ENCODE measurements at regions not wholly inside any gene's neighbourhood (a gene's known extent, or its start where the extent isn't known, plus 50 kb on each side); places are given as distances from the start of the nearest gene placed in this dataset.

GRCh38 chr1:181392613-181393220 is 90.6 kb upstream of the CACNA1E start:
- intact Hi-C loops (cut with micrococcal nuclease) (no loop called here), dilution Hi-C loops (cut with HindIII; ENCODE audit: low sequenced_read_pairs, unreplicated experiment) (no loop called here), in situ Hi-C loops (cut with MboI; ENCODE audit: low sequenced_read_pairs) (no loop called here)
- H3K4me2 ChIP-seq (ENCODE audit: low read depth, low read length) = no peak overlapping the region
- no TSS peak for BruUV-seq (replicated peaks)
- no peak overlapping the region for H2BK5ac ChIP-seq (ENCODE audit: low read depth, low read length, poor library complexity, severe bottlenecking)
- H4K91ac ChIP-seq (ENCODE audit: insufficient read depth, low read depth, low read length) = no peak overlapping the region
- no peaks in the 10 kb centered on the region for H3K4me1 ChIP-seq (ENCODE audit: control insufficient read depth, insufficient read depth, low read length)
- DNase-seq (no peak), ATAC-seq (ENCODE audit: low read depth) (no peak)
- no peak overlapping the region for H3K4me3 ChIP-seq (ENCODE audit: insufficient read depth, low read depth, low read length)
- no peak overlapping the region for H2AFZ ChIP-seq (replicated peaks; ENCODE audit: low read length, poor library complexity)
- no peak overlapping the region for H4K8ac ChIP-seq (ENCODE audit: low read depth in 2 of 2, low read length in 2 of 2)
- ChIA-PET POLR2A (ENCODE audit: unreplicated experiment) (no interaction called here), CTCF (no interaction called here)
- H2BK120ac ChIP-seq (ENCODE audit: low read depth, low read length) = no peak overlapping the region
- no peak overlapping the region for H3K56ac ChIP-seq (ENCODE audit: extremely low read depth, insufficient read depth, low read length)
- no peaks in the 10 kb centered on the region for H3K27me3 ChIP-seq (ENCODE audit: control insufficient read depth, insufficient read depth, low read length)
- no peak overlapping the region for H3K9ac ChIP-seq (ENCODE audit: low read depth, low read length)
- no CpG with 5 or more reads among the region's 1 CpG for WGBS, 2 experiments (ENCODE audit: extremely low coverage in 2 of 2, insufficient read length in 1 of 2)
- no peak overlapping the region for H4K5ac ChIP-seq (ENCODE audit: low read depth, low read length)
- no peak overlapping the region for H2BK15ac ChIP-seq (ENCODE audit: low read depth, low read length)
- TF ChIP-seq SMC3 (IDR thresholded peaks at IDR 0.05; ENCODE audit: low read depth, low read length) (no peak), FOS (IDR thresholded peaks at IDR 0.05; ENCODE audit: low read depth, low read length) (no peak), RCOR1 (IDR thresholded peaks at IDR 0.05; ENCODE audit: insufficient replicate concordance, low read length) (no peak), BHLHE40 (IDR thresholded peaks at IDR 0.05; ENCODE audit: low read depth, low read length) (no peak), RFX5 (IDR thresholded peaks at IDR 0.05; ENCODE audit: low read depth, low read length) (no peak), USF2 (IDR thresholded peaks at IDR 0.05; ENCODE audit: low read depth, low read length) (no peak), MAZ (IDR thresholded peaks at IDR 0.05; ENCODE audit: borderline replicate concordance, low read depth, low read length) (no peak), MAFK (IDR thresholded peaks at IDR 0.05; ENCODE audit: low read depth, low read length) (no peak), RAD21 (IDR thresholded peaks at IDR 0.05; ENCODE audit: low read length) (no peak), POLR2A (IDR thresholded peaks at IDR 0.05; ENCODE audit: low read depth, low read length) (no peak), MXI1 (IDR thresholded peaks at IDR 0.05; ENCODE audit: borderline replicate concordance, low read depth, low read length) (no peak), NFE2L2 (IDR thresholded peaks at IDR 0.05; ENCODE audit: low read depth, low read length) (no peak), CHD1 (IDR thresholded peaks at IDR 0.05; ENCODE audit: low read depth, low read length) (no peak), ELK1 (IDR thresholded peaks at IDR 0.05; ENCODE audit: borderline replicate concordance, low read depth, low read length) (no peak)
- TF ChIP-seq, protein P1, sequence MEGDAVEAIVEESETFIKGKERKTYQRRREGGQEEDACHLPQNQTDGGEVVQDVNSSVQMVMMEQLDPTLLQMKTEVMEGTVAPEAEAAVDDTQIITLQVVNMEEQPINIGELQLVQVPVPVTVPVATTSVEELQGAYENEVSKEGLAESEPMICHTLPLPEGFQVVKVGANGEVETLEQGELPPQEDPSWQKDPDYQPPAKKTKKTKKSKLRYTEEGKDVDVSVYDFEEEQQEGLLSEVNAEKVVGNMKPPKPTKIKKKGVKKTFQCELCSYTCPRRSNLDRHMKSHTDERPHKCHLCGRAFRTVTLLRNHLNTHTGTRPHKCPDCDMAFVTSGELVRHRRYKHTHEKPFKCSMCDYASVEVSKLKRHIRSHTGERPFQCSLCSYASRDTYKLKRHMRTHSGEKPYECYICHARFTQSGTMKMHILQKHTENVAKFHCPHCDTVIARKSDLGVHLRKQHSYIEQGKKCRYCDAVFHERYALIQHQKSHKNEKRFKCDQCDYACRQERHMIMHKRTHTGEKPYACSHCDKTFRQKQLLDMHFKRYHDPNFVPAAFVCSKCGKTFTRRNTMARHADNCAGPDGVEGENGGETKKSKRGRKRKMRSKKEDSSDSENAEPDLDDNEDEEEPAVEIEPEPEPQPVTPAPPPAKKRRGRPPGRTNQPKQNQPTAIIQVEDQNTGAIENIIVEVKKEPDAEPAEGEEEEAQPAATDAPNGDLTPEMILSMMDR (conservative IDR thresholded peaks at IDR 0.05; ENCODE audit: low read depth, low read length) = no peak
- no peak overlapping the region for H3K14ac ChIP-seq (replicated peaks; ENCODE audit: low read depth, low read length)
- no peak overlapping the region for H2BK20ac ChIP-seq (ENCODE audit: low read depth, low read length)
- no peak overlapping the region for H3K18ac ChIP-seq (ENCODE audit: low read depth, low read length)
- H3K27ac ChIP-seq (ENCODE audit: insufficient read depth, low read length) = no peak overlapping the region
- H2AK5ac ChIP-seq (ENCODE audit: low read depth, low read length) = no peak overlapping the region
- no peaks in the 10 kb centered on the region for H3K36me3 ChIP-seq (ENCODE audit: control insufficient read depth, insufficient read depth, low read length)
- no peaks in the 10 kb centered on the region for H4K20me1 ChIP-seq (ENCODE audit: insufficient read depth, low read length)
- H3K4ac ChIP-seq (ENCODE audit: low read depth, low read length) = no peak overlapping the region
- H3K23ac ChIP-seq (ENCODE audit: low read depth, low read length) = no peak overlapping the region
- H3K9me1 ChIP-seq (ENCODE audit: insufficient read depth, low read length) = no peaks in the 10 kb centered on the region
- H2AK9ac ChIP-seq (replicated peaks; ENCODE audit: low read depth, low read length, poor library complexity) = no peak overlapping the region
- H3K79me1 ChIP-seq (ENCODE audit: low read depth in 1 of 2, low read length in 2 of 2) = no peaks in the 10 kb centered on the region
- H3K9me3 ChIP-seq (ENCODE audit: control insufficient read depth, insufficient read depth, low read length) = no peaks in the 10 kb centered on the region

All from IMR-90 (cell line).